ENCODE measurements at regions not wholly inside any gene's neighbourhood (a gene's known extent, or its start where the extent isn't known, plus 50 kb on each side); places are given as distances from the start of the nearest gene placed in this dataset.

GRCh38 chr3:162125790-162126189 is 629.2 kb downstream of the OTOL1 start:
- no peak overlapping the region for H3K27ac ChIP-seq (ENCODE audit: extremely low read depth, low read depth, low read length)
- peaks cover 2% of the 10 kb centered on the region; the same call in 1 of the 2 replicates for H3K9me3 ChIP-seq (replicated peaks; ENCODE audit: control insufficient read depth, insufficient read depth, low read depth, low read length)
- no peak overlapping the region for H3K4me3 ChIP-seq
- in situ Hi-C loops (cut with MboI) (no loop called here), intact Hi-C loops (cut with micrococcal nuclease) (no loop called here)
- no peak for FAIRE-seq
- WGBS (ENCODE audit: insufficient coverage, low coverage, missing lambda C conversion rate): 0% methylated on average over 1 of the region's 1 CpG
- no peak overlapping the region for H3K4me2 ChIP-seq (ENCODE audit: insufficient read depth, low read length)
- no TSS peak for BruUV-seq (replicated peaks)
- ATAC-seq: no peak
- H2AFZ ChIP-seq (ENCODE audit: low read depth, low read length): no peak overlapping the region
- no peaks in the 10 kb centered on the region for H3K9me1 ChIP-seq (ENCODE audit: control insufficient read depth, insufficient read depth, low read length)
- ChIA-PET POLR2A (no interaction called here), CTCF (ENCODE audit: low intra/inter-chr PET ratio) (no interaction called here)
- TF ChIP-seq ZNF444 (CRISPR knock-in tag; IDR thresholded peaks at IDR 0.05) (no peak), ZKSCAN3 (CRISPR knock-in tag; IDR thresholded peaks at IDR 0.05) (no peak), CHD1 (IDR thresholded peaks at IDR 0.05; ENCODE audit: low read length) (no peak), ZNF146 (CRISPR knock-in tag; IDR thresholded peaks at IDR 0.05; ENCODE audit: unreplicated experiment) (no peak), TCFL5 (CRISPR knock-in tag; conservative IDR thresholded peaks at IDR 0.05) (no peak), ESRRB (CRISPR knock-in tag; IDR thresholded peaks at IDR 0.05; ENCODE audit: borderline replicate concordance) (no peak), ZC3H8 (IDR thresholded peaks at IDR 0.05) (no peak), CHD4 (IDR thresholded peaks at IDR 0.05; ENCODE audit: insufficient read depth, insufficient replicate concordance, low read depth, low read length, poor library complexity, severe bottlenecking) (no peak), ZNF140 (CRISPR knock-in tag; IDR thresholded peaks at IDR 0.05) (no peak), PRPF4 (IDR thresholded peaks at IDR 0.05; ENCODE audit: insufficient read depth, low read depth, low read length, poor library complexity, severe bottlenecking) (no peak), USF1 (CRISPR knock-in tag; IDR thresholded peaks at IDR 0.05) (no peak), IRF2 (CRISPR knock-in tag; IDR thresholded peaks at IDR 0.05) (no peak)
- TF ChIP-seq, protein P1, sequence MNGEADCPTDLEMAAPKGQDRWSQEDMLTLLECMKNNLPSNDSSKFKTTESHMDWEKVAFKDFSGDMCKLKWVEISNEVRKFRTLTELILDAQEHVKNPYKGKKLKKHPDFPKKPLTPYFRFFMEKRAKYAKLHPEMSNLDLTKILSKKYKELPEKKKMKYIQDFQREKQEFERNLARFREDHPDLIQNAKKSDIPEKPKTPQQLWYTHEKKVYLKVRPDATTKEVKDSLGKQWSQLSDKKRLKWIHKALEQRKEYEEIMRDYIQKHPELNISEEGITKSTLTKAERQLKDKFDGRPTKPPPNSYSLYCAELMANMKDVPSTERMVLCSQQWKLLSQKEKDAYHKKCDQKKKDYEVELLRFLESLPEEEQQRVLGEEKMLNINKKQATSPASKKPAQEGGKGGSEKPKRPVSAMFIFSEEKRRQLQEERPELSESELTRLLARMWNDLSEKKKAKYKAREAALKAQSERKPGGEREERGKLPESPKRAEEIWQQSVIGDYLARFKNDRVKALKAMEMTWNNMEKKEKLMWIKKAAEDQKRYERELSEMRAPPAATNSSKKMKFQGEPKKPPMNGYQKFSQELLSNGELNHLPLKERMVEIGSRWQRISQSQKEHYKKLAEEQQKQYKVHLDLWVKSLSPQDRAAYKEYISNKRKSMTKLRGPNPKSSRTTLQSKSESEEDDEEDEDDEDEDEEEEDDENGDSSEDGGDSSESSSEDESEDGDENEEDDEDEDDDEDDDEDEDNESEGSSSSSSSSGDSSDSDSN (IDR thresholded peaks at IDR 0.05; ENCODE audit: borderline replicate concordance in 1 of 2, low read depth in 2 of 2, low read length in 2 of 2): no peak
- H3K79me2 ChIP-seq (ENCODE audit: control insufficient read depth, insufficient read depth, low read length): no peaks in the 10 kb centered on the region
- no peak overlapping the region for H3K9ac ChIP-seq (ENCODE audit: insufficient read depth in 1 of 2, low read depth in 2 of 2, low read length in 2 of 2)
- H3K36me3 ChIP-seq (ENCODE audit: control insufficient read depth, insufficient read depth, low read length): no peaks in the 10 kb centered on the region
- no peaks in the 10 kb centered on the region for H3K4me1 ChIP-seq (replicated peaks in 1 of 2; ENCODE audit: control insufficient read depth in 2 of 2, insufficient read depth in 2 of 2, low read length in 2 of 2)
- DNase-seq (ENCODE audit: extremely low read depth in 1 of 4, low spot score in 3 of 4): no peak
- H3K27me3 ChIP-seq (ENCODE audit: control insufficient read depth in 2 of 2, insufficient read depth in 2 of 2, low read length in 2 of 2): no peaks in the 10 kb centered on the region
- no peaks in the 10 kb centered on the region for H4K20me1 ChIP-seq (replicated peaks; ENCODE audit: control insufficient read depth, insufficient read depth, low read length)
